HepG2 (cell line): ENCODE measurements at regions not wholly inside any gene's neighbourhood (a gene's known extent, or its start where the extent isn't known, plus 50 kb on each side); places are given as distances from the start of the nearest gene placed in this dataset.

ENCODE experiments used
- ATAC-seq: fragments of 200-7000 bp; cut with Tn5 transposase; 3 replicates; pipeline ENCODE4 v1.9.1; 2020; ENCODE audit warnings: mild to moderate bottlenecking, moderate library complexity
- BruUV-seq: library from RNA; stranded (reverse); fragments of 400-500 nt; replicated peaks from 2 replicates; lab custom pipeline; 2021; lab: Mats Ljungman, UMichigan
- CTCF ChIA-PET: fragments of 300-600 bp; formaldehyde crosslinking; extraction: SDS; loops from one replicate; lab custom pipeline; 2021; ENCODE audit warnings: low total read pairs, inconsistent platforms, low intra/inter-chr PET ratio; lab: Yijun Ruan, JAX
- POLR2A ChIA-PET: fragments of 350-600 bp; sonication (Branson Sonifier 250); formaldehyde crosslinking; loops from one replicate; lab custom pipeline; 2020; ENCODE audit warnings: antibody characterized with exemption, inconsistent platforms; lab: Yijun Ruan, JAX
- DNase-seq: peaks from one replicate; pipeline ENCODE4 v3.0.0-alpha.2; 2015; ENCODE audit warnings: low spot score
- FAIRE-seq: peaks from 3 replicates; lab custom pipeline; 2011; peaks lifted over from hg19 to GRCh38; lab: Jason Lieb, UNC
- H2AFZ ChIP-seq: one replicate; pipeline ENCODE4 v1.6.1; 2011; ENCODE audit warnings: low read length, inconsistent platforms
- H3K27ac ChIP-seq: fragments of 300-600 bp; 3 replicates; pipeline ENCODE4 v1.8.0; 2011; ENCODE audit warnings: mixed run types, mild to moderate bottlenecking, mixed read lengths, low read length, inconsistent platforms; ENCODE audit not compliant: insufficient read depth; ENCODE audit errors: extremely low read length
- H3K27me3 ChIP-seq, 2 experiments: fragments of 200-600 bp in 1 of 2; 2 replicates in 1 of 2; 3 replicates in 1 of 2; pipeline versions ENCODE4 v1.6.0 to v1.8.0; 2011; ENCODE audit warnings: low read length in 2 of 2, mild to moderate bottlenecking in 2 of 2, moderate library complexity in 2 of 2, inconsistent platforms in 1 of 2; ENCODE audit not compliant: insufficient read depth in 2 of 2, control insufficient read depth in 1 of 2
- H3K36me3 ChIP-seq, 2 experiments: fragments of 200-600 bp in 1 of 2; replicated peaks in 1 of 2; 2 replicates in 1 of 2; 3 replicates in 1 of 2; pipeline versions ENCODE4 v1.5.1 to v1.8.0; 2011; ENCODE audit warnings: low read length in 2 of 2, inconsistent platforms in 1 of 2; ENCODE audit not compliant: insufficient read depth in 2 of 2, control insufficient read depth in 1 of 2
- H3K4me1 ChIP-seq: 2 replicates; pipeline ENCODE4 v1.5.1; 2012; ENCODE audit warnings: low read length, inconsistent platforms; ENCODE audit not compliant: insufficient read depth
- H3K4me2 ChIP-seq: 2 replicates; pipeline ENCODE4 v1.6.0; 2011; ENCODE audit warnings: low read depth, low read length, inconsistent platforms
- H3K4me3 ChIP-seq, 3 experiments: fragments of 200-600 bp in 1 of 3; sonication (generic), shearing (Covaris generic) in 1 of 3; replicated peaks in 1 of 3; 2 replicates each; pipeline ENCODE4 v1.5.1; 2011 to 2016; ENCODE audit warnings: low read length in 3 of 3, inconsistent platforms in 2 of 3, low read depth in 2 of 3, mild to moderate bottlenecking in 2 of 3, control low read depth in 1 of 3, mixed read lengths in 1 of 3; ENCODE audit not compliant: insufficient read depth in 1 of 3
- H3K79me2 ChIP-seq: one replicate; pipeline ENCODE4 v1.6.1; 2011; ENCODE audit warnings: low read length, inconsistent platforms; ENCODE audit not compliant: insufficient read depth
- H3K9ac ChIP-seq: 2 replicates; pipeline ENCODE4 v1.6.0; 2011; ENCODE audit warnings: mild to moderate bottlenecking, low read depth, low read length, inconsistent platforms; ENCODE audit not compliant: insufficient read depth
- H3K9me3 ChIP-seq: 2 replicates; pipeline ENCODE4 v1.5.1; 2012; ENCODE audit warnings: mild to moderate bottlenecking, low read length
- H4K20me1 ChIP-seq: 2 replicates; pipeline ENCODE4 v1.6.0; 2011; ENCODE audit warnings: inconsistent platforms, mild to moderate bottlenecking, low read length, moderate library complexity; ENCODE audit not compliant: insufficient read depth
- FLYWCH1 ChIP-seq: sonication (generic); formaldehyde crosslinking; IDR thresholded peaks from 2 replicates; pipeline ENCODE4 v1.8.1; 2023; ENCODE audit warnings: mild to moderate bottlenecking, missing genetic modification reagents
- GLI4 ChIP-seq: sonication (generic); formaldehyde crosslinking; IDR thresholded peaks from 2 replicates; pipeline ENCODE4 v1.5.1; 2020; ENCODE audit warnings: missing genetic modification reagents, mild to moderate bottlenecking, moderate library complexity, borderline replicate concordance
- NR2F6 ChIP-seq, 2 experiments: IDR thresholded peaks; 2 replicates each; pipeline ENCODE4 v1.6.1; 2016; ENCODE audit warnings: antibody characterized with exemption in 1 of 2, mild to moderate bottlenecking in 1 of 2
- SIN3B ChIP-seq: fragments of 150-350 bp; IDR thresholded peaks from 2 replicates; pipeline ENCODE4 v1.6.1; 2014; ENCODE audit warnings: low read length
- SNRNP70 ChIP-seq: fragments of 200-400 bp; formaldehyde crosslinking; IDR thresholded peaks from 2 replicates; pipeline ENCODE4 v1.6.1; 2017; ENCODE audit warnings: mild to moderate bottlenecking, low read depth, low read length, moderate library complexity
- TARDBP ChIP-seq: sonication (generic); formaldehyde crosslinking; IDR thresholded peaks from 2 replicates; pipeline ENCODE4 v1.8.0; 2022; ENCODE audit warnings: mild to moderate bottlenecking, missing genetic modification reagents
- ZBTB1 ChIP-seq: sonication (generic); formaldehyde crosslinking; IDR thresholded peaks from 2 replicates; pipeline ENCODE4 v1.4.0; 2020; ENCODE audit warnings: missing genetic modification reagents, borderline replicate concordance
- ZNF607 ChIP-seq: sonication (generic); formaldehyde crosslinking; IDR thresholded peaks from 2 replicates; pipeline ENCODE4 v1.5.1; 2020; ENCODE audit warnings: missing genetic modification reagents, mild to moderate bottlenecking, borderline replicate concordance
- ZNF766 ChIP-seq: sonication (generic); formaldehyde crosslinking; IDR thresholded peaks from 2 replicates; pipeline ENCODE4 v1.5.0; 2020; ENCODE audit warnings: missing genetic modification reagents, borderline replicate concordance
- WGBS: methylation state at CpG from one replicate; pipeline ENCODE4 v1.1.6; 2017; ENCODE audit warnings: low lambda C conversion rate; 5-methylcytosine and 5-hydroxymethylcytosine counted together
- in situ Hi-C: cut with HindIII; loops from 2 replicates; pipeline ENCODE4 v1.10.0; 2017; ENCODE audit warnings: low pct_unique_long_range_greater_than_20kb; ENCODE audit not compliant: extremely low pct_ligation_motif_present
- intact Hi-C: fragments of 100-400 bp; cut with micrococcal nuclease; formaldehyde crosslinking; loops from one replicate; pipeline ENCODE4 v1.10.0; 2022; ENCODE audit not compliant: unreplicated experiment
- TF ChIP-seq, protein P1 (sequence below): sonication (generic); formaldehyde crosslinking; IDR thresholded peaks from 2 replicates; pipeline ENCODE4 v1.5.0; 2020; ENCODE audit warnings: missing genetic modification reagents
- TF ChIP-seq, protein P2 (sequence below): IDR thresholded peaks from 2 replicates; pipeline ENCODE4 v1.6.1; 2016; ENCODE audit warnings: low read depth, borderline replicate concordance
- TF ChIP-seq, protein P3 (sequence below): sonication (generic); formaldehyde crosslinking; IDR thresholded peaks from 2 replicates; pipeline ENCODE4 v1.5.0; 2020; ENCODE audit warnings: mild to moderate bottlenecking, missing genetic modification reagents, borderline replicate concordance
- TF ChIP-seq, protein P4 (sequence below): sonication (generic); formaldehyde crosslinking; IDR thresholded peaks from 2 replicates; pipeline ENCODE4 v1.5.0; 2020; ENCODE audit warnings: missing genetic modification reagents, mild to moderate bottlenecking, borderline replicate concordance
- TF ChIP-seq, protein P5 (sequence below): sonication (generic); formaldehyde crosslinking; IDR thresholded peaks from 2 replicates; pipeline ENCODE4 v1.5.0; 2020; ENCODE audit warnings: mild to moderate bottlenecking, missing genetic modification reagents
- TF ChIP-seq, protein P6 (sequence below): sonication (generic); formaldehyde crosslinking; IDR thresholded peaks from 2 replicates; pipeline ENCODE4 v1.5.1; 2020; ENCODE audit warnings: missing genetic modification reagents, mild to moderate bottlenecking, borderline replicate concordance
- TF ChIP-seq, protein P7 (sequence below): IDR thresholded peaks from 2 replicates; pipeline ENCODE4 v1.6.1; 2016; ENCODE audit warnings: mild to moderate bottlenecking, missing biosample characterization, missing genetic modification reagents

DNA sequence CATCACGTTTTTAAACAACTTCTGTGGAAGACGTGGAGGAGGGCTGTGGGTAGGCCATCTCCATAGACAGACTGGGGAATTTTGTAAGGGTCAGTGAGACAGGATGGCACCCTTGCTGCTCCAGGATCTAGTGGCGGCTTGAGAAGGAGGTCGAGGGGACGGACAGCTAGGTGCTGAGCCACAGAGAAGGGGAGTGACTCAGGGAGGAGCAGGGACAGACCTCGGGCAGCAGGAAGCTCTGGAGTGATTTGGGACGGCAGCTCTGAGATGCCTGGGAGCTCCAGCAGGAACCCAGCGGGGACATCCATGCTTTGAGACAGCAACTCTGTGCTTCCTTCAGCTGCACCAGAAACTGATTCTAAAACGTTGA lies 169.1 kb upstream of the SOX1 start:
- H3K36me3 ChIP-seq = no peaks in the 10 kb centered on the region
- H3K9me3 ChIP-seq = no peaks in the 10 kb centered on the region
- no TSS peak for BruUV-seq
- no peak overlapping the region for H2AFZ ChIP-seq
- ATAC-seq (no peak), FAIRE-seq (no peak), DNase-seq (no peak)
- peaks cover 3 to 72% of the 10 kb centered on the region in 2 experiments; a peak in 4 of 5 replicates for H3K27me3 ChIP-seq
- H3K9ac ChIP-seq = no peak overlapping the region
- CTCF ChIA-PET = no interaction called here
- no peaks in the 10 kb centered on the region for H3K79me2 ChIP-seq
- H4K20me1 ChIP-seq = no peaks in the 10 kb centered on the region
- H3K4me1 ChIP-seq = no peaks in the 10 kb centered on the region
- no peak overlapping the region for H3K27ac ChIP-seq
- WGBS = 5% methylated on average over 4 of the region's 9 CpGs
- in situ Hi-C loops (no loop called here), intact Hi-C loops (no loop called here)
- H3K4me3 ChIP-seq = no peak overlapping the region
- POLR2A ChIA-PET = no interaction called here
- no peak overlapping the region for H3K4me2 ChIP-seq
- TF ChIP-seq, protein P1, sequence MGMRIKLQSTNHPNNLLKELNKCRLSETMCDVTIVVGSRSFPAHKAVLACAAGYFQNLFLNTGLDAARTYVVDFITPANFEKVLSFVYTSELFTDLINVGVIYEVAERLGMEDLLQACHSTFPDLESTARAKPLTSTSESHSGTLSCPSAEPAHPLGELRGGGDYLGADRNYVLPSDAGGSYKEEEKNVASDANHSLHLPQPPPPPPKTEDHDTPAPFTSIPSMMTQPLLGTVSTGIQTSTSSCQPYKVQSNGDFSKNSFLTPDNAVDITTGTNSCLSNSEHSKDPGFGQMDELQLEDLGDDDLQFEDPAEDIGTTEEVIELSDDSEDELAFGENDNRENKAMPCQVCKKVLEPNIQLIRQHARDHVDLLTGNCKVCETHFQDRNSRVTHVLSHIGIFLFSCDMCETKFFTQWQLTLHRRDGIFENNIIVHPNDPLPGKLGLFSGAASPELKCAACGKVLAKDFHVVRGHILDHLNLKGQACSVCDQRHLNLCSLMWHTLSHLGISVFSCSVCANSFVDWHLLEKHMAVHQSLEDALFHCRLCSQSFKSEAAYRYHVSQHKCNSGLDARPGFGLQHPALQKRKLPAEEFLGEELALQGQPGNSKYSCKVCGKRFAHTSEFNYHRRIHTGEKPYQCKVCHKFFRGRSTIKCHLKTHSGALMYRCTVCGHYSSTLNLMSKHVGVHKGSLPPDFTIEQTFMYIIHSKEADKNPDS (CRISPR knock-in tag) = no peak
- no peak for TF ChIP-seq ZNF607 (CRISPR knock-in tag)
- no peak for TF ChIP-seq ZBTB1 (CRISPR knock-in tag)
- TF ChIP-seq NR2F6 (IDR thresholded peaks at IDR 0.05) = no peak
- no peak for TF ChIP-seq NR2F6 (CRISPR knock-in tag; IDR thresholded peaks at IDR 0.05)
- no peak for TF ChIP-seq TARDBP (CRISPR knock-in tag)
- TF ChIP-seq, protein P2, sequence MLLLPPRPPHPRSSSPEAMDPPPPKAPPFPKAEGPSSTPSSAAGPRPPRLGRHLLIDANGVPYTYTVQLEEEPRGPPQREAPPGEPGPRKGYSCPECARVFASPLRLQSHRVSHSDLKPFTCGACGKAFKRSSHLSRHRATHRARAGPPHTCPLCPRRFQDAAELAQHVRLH (CRISPR knock-in tag) = no peak
- no peak for TF ChIP-seq SNRNP70
- TF ChIP-seq, protein P3, sequence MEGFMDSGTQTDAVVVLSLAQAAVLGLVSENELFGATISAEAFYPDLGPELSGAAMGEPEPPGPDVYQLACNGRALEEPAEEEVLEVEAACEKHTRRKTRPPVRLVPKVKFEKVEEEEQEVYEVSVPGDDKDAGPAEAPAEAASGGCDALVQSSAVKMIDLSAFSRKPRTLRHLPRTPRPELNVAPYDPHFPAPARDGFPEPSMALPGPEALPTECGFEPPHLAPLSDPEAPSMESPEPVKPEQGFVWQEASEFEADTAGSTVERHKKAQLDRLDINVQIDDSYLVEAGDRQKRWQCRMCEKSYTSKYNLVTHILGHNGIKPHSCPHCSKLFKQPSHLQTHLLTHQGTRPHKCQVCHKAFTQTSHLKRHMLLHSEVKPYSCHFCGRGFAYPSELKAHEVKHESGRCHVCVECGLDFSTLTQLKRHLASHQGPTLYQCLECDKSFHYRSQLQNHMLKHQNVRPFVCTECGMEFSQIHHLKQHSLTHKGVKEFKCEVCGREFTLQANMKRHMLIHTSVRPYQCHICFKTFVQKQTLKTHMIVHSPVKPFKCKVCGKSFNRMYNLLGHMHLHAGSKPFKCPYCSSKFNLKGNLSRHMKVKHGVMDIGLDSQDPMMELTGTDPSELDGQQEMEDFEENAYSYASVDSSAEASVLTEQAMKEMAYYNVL (CRISPR knock-in tag) = no peak
- TF ChIP-seq, protein P4, sequence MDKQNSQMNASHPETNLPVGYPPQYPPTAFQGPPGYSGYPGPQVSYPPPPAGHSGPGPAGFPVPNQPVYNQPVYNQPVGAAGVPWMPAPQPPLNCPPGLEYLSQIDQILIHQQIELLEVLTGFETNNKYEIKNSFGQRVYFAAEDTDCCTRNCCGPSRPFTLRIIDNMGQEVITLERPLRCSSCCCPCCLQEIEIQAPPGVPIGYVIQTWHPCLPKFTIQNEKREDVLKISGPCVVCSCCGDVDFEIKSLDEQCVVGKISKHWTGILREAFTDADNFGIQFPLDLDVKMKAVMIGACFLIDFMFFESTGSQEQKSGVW (CRISPR knock-in tag) = no peak
- TF ChIP-seq GLI4 = no peak
- TF ChIP-seq ZNF766 = no peak
- TF ChIP-seq SIN3B = no peak
- TF ChIP-seq FLYWCH1 (CRISPR knock-in tag) = no peak
- TF ChIP-seq, protein P5, sequence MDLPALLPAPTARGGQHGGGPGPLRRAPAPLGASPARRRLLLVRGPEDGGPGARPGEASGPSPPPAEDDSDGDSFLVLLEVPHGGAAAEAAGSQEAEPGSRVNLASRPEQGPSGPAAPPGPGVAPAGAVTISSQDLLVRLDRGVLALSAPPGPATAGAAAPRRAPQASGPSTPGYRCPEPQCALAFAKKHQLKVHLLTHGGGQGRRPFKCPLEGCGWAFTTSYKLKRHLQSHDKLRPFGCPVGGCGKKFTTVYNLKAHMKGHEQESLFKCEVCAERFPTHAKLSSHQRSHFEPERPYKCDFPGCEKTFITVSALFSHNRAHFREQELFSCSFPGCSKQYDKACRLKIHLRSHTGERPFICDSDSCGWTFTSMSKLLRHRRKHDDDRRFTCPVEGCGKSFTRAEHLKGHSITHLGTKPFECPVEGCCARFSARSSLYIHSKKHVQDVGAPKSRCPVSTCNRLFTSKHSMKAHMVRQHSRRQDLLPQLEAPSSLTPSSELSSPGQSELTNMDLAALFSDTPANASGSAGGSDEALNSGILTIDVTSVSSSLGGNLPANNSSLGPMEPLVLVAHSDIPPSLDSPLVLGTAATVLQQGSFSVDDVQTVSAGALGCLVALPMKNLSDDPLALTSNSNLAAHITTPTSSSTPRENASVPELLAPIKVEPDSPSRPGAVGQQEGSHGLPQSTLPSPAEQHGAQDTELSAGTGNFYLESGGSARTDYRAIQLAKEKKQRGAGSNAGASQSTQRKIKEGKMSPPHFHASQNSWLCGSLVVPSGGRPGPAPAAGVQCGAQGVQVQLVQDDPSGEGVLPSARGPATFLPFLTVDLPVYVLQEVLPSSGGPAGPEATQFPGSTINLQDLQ (CRISPR knock-in tag) = no peak
- TF ChIP-seq, protein P6, sequence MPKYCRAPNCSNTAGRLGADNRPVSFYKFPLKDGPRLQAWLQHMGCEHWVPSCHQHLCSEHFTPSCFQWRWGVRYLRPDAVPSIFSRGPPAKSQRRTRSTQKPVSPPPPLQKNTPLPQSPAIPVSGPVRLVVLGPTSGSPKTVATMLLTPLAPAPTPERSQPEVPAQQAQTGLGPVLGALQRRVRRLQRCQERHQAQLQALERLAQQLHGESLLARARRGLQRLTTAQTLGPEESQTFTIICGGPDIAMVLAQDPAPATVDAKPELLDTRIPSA (CRISPR knock-in tag) = no peak
- TF ChIP-seq, protein P7, sequence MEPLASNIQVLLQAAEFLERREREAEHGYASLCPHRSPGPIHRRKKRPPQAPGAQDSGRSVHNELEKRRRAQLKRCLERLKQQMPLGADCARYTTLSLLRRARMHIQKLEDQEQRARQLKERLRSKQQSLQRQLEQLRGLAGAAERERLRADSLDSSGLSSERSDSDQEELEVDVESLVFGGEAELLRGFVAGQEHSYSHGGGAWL (CRISPR knock-in tag) = no peak
